GM18873 (cell line): ENCODE measurements at regions not wholly inside any gene's neighbourhood (a gene's known extent, or its start where the extent isn't known, plus 50 kb on each side); places are given as distances from the start of the nearest gene placed in this dataset.

Experiments used
- ATAC-seq: cut with Tn5 transposase; IDR thresholded peaks from one replicate; pipeline ENCODE4 v1.9.1; 2021; ENCODE audit warnings: mild to moderate bottlenecking, moderate library complexity, moderate number of reproducible peaks; ENCODE audit not compliant: unreplicated experiment, low FRiP score

GRCh38 chr3:34174740-34175139 lies 376.3 kb downstream of the PDCD6IP start:
- ATAC-seq: no peak

- ATAC-seq: no peak
Observed at GRCh38 chr3:34175636-34176176, 377.3 kb downstream of the PDCD6IP start.

- no peak for ATAC-seq
Observed at GRCh38 chr3:34176723-34177122, 378.3 kb downstream of the PDCD6IP start.

GRCh38 chr3:34178415-34178814 lies 380.0 kb downstream of the PDCD6IP start:
- ATAC-seq: no peak

GRCh38 chr3:34179716-34180115 lies 381.3 kb downstream of the PDCD6IP start:
- ATAC-seq: no peak

- ATAC-seq: no peak
Observed at GRCh38 chr3:34180532-34180931, 382.1 kb downstream of the PDCD6IP start.

- ATAC-seq: no peak
Observed at GRCh38 chr3:34183114-34183513, 384.7 kb downstream of the PDCD6IP start.

GRCh38 chr3:34183611-34184340 lies 385.3 kb downstream of the PDCD6IP start:
- ATAC-seq: no peak

- ATAC-seq: no peak
Observed at GRCh38 chr3:34185301-34185700, 386.9 kb downstream of the PDCD6IP start.

- ATAC-seq: no peak
Observed at GRCh38 chr3:34189133-34189532, 390.7 kb downstream of the PDCD6IP start.

GRCh38 chr3:34196914-34197313 lies 398.5 kb downstream of the PDCD6IP start:
- no peak for ATAC-seq

GRCh38 chr3:34198309-34198708 lies 399.9 kb downstream of the PDCD6IP start:
- peak; percentile 39 for ATAC-seq

GRCh38 chr3:34200576-34200975 lies 402.1 kb downstream of the PDCD6IP start:
- ATAC-seq: peak; percentile 91

- ATAC-seq: no peak
Observed at GRCh38 chr3:34202975-34203374, 404.5 kb downstream of the PDCD6IP start.

- no peak for ATAC-seq
Observed at GRCh38 chr3:34203386-34203785, 405.0 kb downstream of the PDCD6IP start.

GRCh38 chr3:34207002-34207401 lies 408.6 kb downstream of the PDCD6IP start:
- no peak for ATAC-seq

GRCh38 chr3:34207806-34208205 lies 409.4 kb downstream of the PDCD6IP start:
- ATAC-seq: no peak

- ATAC-seq: no peak
Observed at GRCh38 chr3:34212175-34212574, 413.7 kb downstream of the PDCD6IP start.

- ATAC-seq: no peak
Observed at GRCh38 chr3:34212656-34213055, 414.2 kb downstream of the PDCD6IP start.

- ATAC-seq: no peak
Observed at GRCh38 chr3:34213478-34213877, 415.0 kb downstream of the PDCD6IP start.

GRCh38 chr3:34216711-34217335 lies 418.4 kb downstream of the PDCD6IP start:
- no peak for ATAC-seq
